D721Med (cell line): ENCODE measurements at regions not wholly inside any gene's neighbourhood (a gene's known extent, or its start where the extent isn't known, plus 50 kb on each side); places are given as distances from the start of the nearest gene placed in this dataset.

Experiments
- DNase-seq: peaks from one replicate; pipeline ENCODE4 v3.0.0; 2011; ENCODE audit warnings: low spot score; ENCODE audit not compliant: insufficient read length
- FAIRE-seq: peaks from 2 replicates; lab custom pipeline; 2011; peaks lifted over from hg19 to GRCh38; lab: Jason Lieb, UNC
- CTCF ChIP-seq: IDR thresholded peaks from 2 replicates; pipeline ENCODE4 v1.5.1; 2012; ENCODE audit warnings: mild to moderate bottlenecking, control low read depth; ENCODE audit not compliant: insufficient read depth; ENCODE audit errors: missing control alignments

GRCh38 chr1:216898801-216899200 is 175.6 kb upstream of the ESRRG start:
- FAIRE-seq (no peak), DNase-seq (no peak)
- TF ChIP-seq CTCF: no peak

- no peak for TF ChIP-seq CTCF
- DNase-seq (no peak), FAIRE-seq (peak; percentile 44)
Measured at GRCh38 chr1:216896146-216896545, 172.9 kb upstream of the ESRRG start.

- TF ChIP-seq CTCF: no peak
- no peak for FAIRE-seq
- no peak for DNase-seq
Measured at GRCh38 chr1:216894494-216894893, 171.3 kb upstream of the ESRRG start.

- no peak for TF ChIP-seq CTCF
- DNase-seq: no peak
- peak; percentile 11 for FAIRE-seq
Measured at GRCh38 chr1:216892581-216893160, 169.4 kb upstream of the ESRRG start.

- DNase-seq (no peak), FAIRE-seq (no peak)
- no peak for TF ChIP-seq CTCF
Measured at GRCh38 chr1:216890871-216891270, 167.6 kb upstream of the ESRRG start.

- TF ChIP-seq CTCF: no peak
- FAIRE-seq (no peak), DNase-seq (no peak)
Measured at GRCh38 chr1:216888731-216889130, 165.5 kb upstream of the ESRRG start.

- DNase-seq (no peak), FAIRE-seq (no peak)
- no peak for TF ChIP-seq CTCF
Measured at GRCh38 chr1:216887032-216887431, 163.8 kb upstream of the ESRRG start.
